ENCODE measurements at regions not wholly inside any gene's neighbourhood (a gene's known extent, or its start where the extent isn't known, plus 50 kb on each side); places are given as distances from the start of the nearest gene placed in this dataset.

DNA sequence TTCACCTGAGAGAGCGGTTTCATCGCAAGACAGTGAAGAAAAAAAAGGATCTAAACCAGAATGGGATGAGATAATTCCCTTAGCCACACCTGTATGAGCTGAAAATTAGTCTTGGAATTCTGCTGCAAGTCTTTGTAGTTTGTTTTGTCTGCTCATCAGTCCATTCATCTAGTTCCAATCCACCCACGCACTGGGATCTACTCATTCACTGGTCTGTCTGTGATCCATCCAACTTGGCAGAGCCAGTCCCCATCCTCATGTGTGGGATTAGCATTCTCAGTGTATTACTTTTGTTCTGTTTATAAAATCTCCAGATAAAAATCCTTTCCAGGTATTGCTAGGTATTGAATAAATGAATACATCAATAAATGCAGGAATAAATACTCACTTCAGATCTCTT is 266.5 kb upstream of the USP24 start:
- WGBS, result 80% methylated on average over 3 of the region's 3 CpGs
- no peak for TF ChIP-seq POLR2AphosphoS5 (IDR thresholded peaks at IDR 0.05)
- TF ChIP-seq EP300 (IDR thresholded peaks at IDR 0.05), result no peak
- TF ChIP-seq POLR2A (IDR thresholded peaks at IDR 0.05; ENCODE audit: low read depth), result no peak
- TF ChIP-seq, protein P1, sequence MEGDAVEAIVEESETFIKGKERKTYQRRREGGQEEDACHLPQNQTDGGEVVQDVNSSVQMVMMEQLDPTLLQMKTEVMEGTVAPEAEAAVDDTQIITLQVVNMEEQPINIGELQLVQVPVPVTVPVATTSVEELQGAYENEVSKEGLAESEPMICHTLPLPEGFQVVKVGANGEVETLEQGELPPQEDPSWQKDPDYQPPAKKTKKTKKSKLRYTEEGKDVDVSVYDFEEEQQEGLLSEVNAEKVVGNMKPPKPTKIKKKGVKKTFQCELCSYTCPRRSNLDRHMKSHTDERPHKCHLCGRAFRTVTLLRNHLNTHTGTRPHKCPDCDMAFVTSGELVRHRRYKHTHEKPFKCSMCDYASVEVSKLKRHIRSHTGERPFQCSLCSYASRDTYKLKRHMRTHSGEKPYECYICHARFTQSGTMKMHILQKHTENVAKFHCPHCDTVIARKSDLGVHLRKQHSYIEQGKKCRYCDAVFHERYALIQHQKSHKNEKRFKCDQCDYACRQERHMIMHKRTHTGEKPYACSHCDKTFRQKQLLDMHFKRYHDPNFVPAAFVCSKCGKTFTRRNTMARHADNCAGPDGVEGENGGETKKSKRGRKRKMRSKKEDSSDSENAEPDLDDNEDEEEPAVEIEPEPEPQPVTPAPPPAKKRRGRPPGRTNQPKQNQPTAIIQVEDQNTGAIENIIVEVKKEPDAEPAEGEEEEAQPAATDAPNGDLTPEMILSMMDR (IDR thresholded peaks at IDR 0.05), result no peak
- intact Hi-C loops (cut with DNase I), result no loop called here

DNA sequence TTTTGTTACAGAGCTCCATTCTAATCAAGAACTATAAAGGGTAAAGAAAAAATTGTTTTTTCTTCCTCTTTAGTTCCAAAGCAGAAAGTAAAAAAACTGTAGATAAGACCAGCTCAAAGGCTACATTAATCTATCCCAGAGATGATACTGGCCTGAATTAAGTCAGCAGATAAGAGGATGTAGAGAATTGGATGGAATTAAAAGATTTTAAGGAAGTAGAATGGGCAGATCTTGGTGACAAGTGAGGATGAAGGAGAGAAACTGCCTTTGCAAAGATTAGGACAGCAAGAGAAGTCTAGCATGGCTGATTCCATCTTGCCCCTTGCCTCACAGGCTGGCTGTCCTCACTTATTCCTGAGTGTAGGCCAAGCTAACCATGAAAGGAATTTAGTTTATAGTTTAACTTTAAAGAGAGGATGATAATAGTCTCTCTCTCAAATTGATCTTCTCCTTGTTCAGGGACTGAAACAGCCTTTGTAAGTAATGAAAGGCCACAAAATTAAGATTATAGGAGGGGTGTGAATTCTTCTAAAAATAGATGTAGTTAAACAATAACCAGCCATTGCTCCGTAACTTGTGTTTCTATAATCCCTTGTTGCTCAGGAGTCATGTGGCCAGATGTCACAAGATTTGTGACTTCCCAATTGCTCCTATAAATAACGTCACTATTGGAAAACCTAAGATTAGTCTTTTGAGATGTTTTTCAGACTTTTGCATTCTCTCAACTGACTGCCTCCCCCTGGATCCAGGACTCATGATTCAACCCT is 265.0 kb upstream of the USP24 start:
- 76% methylated on average over 2 of the region's 2 CpGs for WGBS
- no peak overlapping the region for H3K27ac ChIP-seq (replicated peaks in 1 of 4)
- TF ChIP-seq POLR2AphosphoS5 (IDR thresholded peaks at IDR 0.05) (no peak), EP300 (IDR thresholded peaks at IDR 0.05) (no peak), POLR2A (IDR thresholded peaks at IDR 0.05; ENCODE audit: low read depth) (no peak)
- TF ChIP-seq, protein P1 (IDR thresholded peaks at IDR 0.05), result no peak
- no peak overlapping the region for H3K4me3 ChIP-seq
- no peaks in the 10 kb centered on the region for H3K27me3 ChIP-seq
- DNase-seq (ENCODE audit: extremely low spot score), result no peak
- no peaks in the 10 kb centered on the region for H3K36me3 ChIP-seq
- intact Hi-C loops (cut with DNase I), result no loop called here
- H3K9me3 ChIP-seq, result no peaks in the 10 kb centered on the region
- H3K4me1 ChIP-seq, result no peaks in the 10 kb centered on the region

More for the DNA sequence above, 266.5 kb upstream of the USP24 start:
- H3K9me3 ChIP-seq, result no peaks in the 10 kb centered on the region
- no peaks in the 10 kb centered on the region for H3K27me3 ChIP-seq
- no peak overlapping the region for H3K4me3 ChIP-seq
- H3K27ac ChIP-seq (replicated peaks in 1 of 4), result no peak overlapping the region
- no peaks in the 10 kb centered on the region for H3K4me1 ChIP-seq
- no peaks in the 10 kb centered on the region for H3K36me3 ChIP-seq
- no peak for DNase-seq (ENCODE audit: extremely low spot score)

DNA sequence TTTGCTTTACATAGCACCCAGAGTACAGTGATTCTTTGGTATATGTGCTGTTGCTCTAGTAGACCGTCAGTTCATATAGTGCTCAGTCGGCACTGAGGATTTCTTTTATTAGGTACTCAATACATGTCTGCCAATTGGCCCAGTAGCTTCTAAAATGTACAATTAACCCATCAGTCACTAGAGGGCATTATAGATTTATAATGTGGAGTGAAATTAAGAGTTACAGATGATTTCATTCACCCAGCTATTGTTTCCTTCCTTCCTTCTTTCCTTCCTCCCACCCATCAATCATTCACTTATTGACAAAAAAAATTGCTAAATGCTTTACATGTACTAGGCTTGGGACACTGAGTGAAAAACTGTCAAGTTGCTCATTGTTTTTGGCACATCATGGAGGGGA is 263.6 kb upstream of the USP24 start:
- 77% methylated on average over 2 of the region's 2 CpGs for WGBS

DNA sequence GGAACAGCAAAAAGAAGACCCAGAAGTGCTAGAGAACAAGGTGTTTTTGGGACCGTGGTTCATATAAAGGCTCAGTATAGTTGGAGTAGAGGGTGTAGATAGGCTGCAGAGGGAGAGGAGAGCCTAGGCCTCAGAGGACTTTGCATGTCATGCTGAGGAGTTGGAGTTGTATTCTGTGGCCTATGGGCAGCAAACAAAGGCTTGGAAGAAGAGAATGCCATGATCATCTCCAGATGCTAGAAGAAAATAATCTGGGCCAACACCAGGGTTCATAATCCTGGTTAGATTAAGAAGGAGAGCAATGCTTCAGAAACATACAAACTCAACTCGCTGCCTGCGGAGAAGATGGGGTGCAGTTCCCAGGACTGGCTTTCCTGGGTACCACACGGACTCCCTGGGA is 262.8 kb upstream of the USP24 start:
- 97% methylated on average over 4 of the region's 4 CpGs for WGBS
- Histone ChIP-seq H3K27me3 (no peaks in the 10 kb centered on the region), H3K27ac (replicated peaks in 1 of 4) (no peak overlapping the region), H3K4me3 (no peak overlapping the region), H3K9me3 (no peaks in the 10 kb centered on the region), H3K4me1 (no peaks in the 10 kb centered on the region), H3K36me3 (no peaks in the 10 kb centered on the region)
- intact Hi-C loops (cut with DNase I), result no loop called here
- TF ChIP-seq POLR2A (IDR thresholded peaks at IDR 0.05; ENCODE audit: low read depth) (no peak), EP300 (IDR thresholded peaks at IDR 0.05) (no peak), POLR2AphosphoS5 (IDR thresholded peaks at IDR 0.05) (no peak)
- TF ChIP-seq, protein P1 (IDR thresholded peaks at IDR 0.05), result no peak
- peak; percentile 47 for DNase-seq (ENCODE audit: extremely low spot score)

More for the DNA sequence above, 263.6 kb upstream of the USP24 start:
- H3K27me3 ChIP-seq, result no peaks in the 10 kb centered on the region
- TF ChIP-seq, protein P1 (IDR thresholded peaks at IDR 0.05), result peak in 1 of 3 experiments; percentile 5
- no peak for TF ChIP-seq POLR2AphosphoS5 (IDR thresholded peaks at IDR 0.05)
- no peak for DNase-seq (ENCODE audit: extremely low spot score)
- H3K4me3 ChIP-seq, result no peak overlapping the region
- H3K36me3 ChIP-seq, result no peaks in the 10 kb centered on the region
- H3K27ac ChIP-seq (replicated peaks in 1 of 4), result no peak overlapping the region
- H3K9me3 ChIP-seq, result no peaks in the 10 kb centered on the region
- intact Hi-C loops (cut with DNase I), result no loop called here
- H3K4me1 ChIP-seq, result no peaks in the 10 kb centered on the region
